H1 (cell line): ENCODE measurements at regions not wholly inside any gene's neighbourhood (a gene's known extent, or its start where the extent isn't known, plus 50 kb on each side); places are given as distances from the start of the nearest gene placed in this dataset.

Experiments
- CTCF ChIA-PET: fragments of 300-600 bp; sonication (Branson Sonifier 250); formaldehyde crosslinking; loops from one replicate; lab custom pipeline; 2021; ENCODE audit not compliant: partially characterized antibody; lab: Charles Lee
- POLR2A ChIA-PET: fragments of 300-600 bp; sonication (Branson Sonifier 250); formaldehyde crosslinking; loops from one replicate; lab custom pipeline; 2021; ENCODE audit warnings: inconsistent platforms; ENCODE audit not compliant: partially characterized antibody; lab: Charles Lee
- DNase-seq, 2 experiments: peaks; one replicate each; pipeline versions ENCODE4 v3.0.0 to v3.0.0-alpha.2; 2010 to 2022; ENCODE audit warnings: low spot score in 2 of 2, low read depth in 1 of 2, mixed read lengths in 1 of 2
- FAIRE-seq: peaks from 2 replicates; lab custom pipeline; 2011; peaks lifted over from hg19 to GRCh38; lab: Jason Lieb, UNC
- H2AFZ ChIP-seq: 2 replicates; pipeline ENCODE4 v1.8.1; 2012; ENCODE audit warnings: low read length, inconsistent platforms
- H2AK5ac ChIP-seq: 2 replicates; pipeline ENCODE4 v1.6.1; 2013; ENCODE audit warnings: low read depth, low read length
- H2BK120ac ChIP-seq: replicated peaks from 2 replicates; pipeline ENCODE3; 2013; ENCODE audit warnings: low read depth, low read length, inconsistent platforms
- H2BK12ac ChIP-seq: 2 replicates; pipeline ENCODE4 v1.6.1; 2013; ENCODE audit warnings: low read depth, low read length
- H2BK15ac ChIP-seq: 2 replicates; pipeline ENCODE4 v1.6.1; 2013; ENCODE audit warnings: low read length
- H2BK20ac ChIP-seq: 2 replicates; pipeline ENCODE4 v1.6.1; 2013; ENCODE audit warnings: low read length
- H2BK5ac ChIP-seq: 2 replicates; pipeline ENCODE4 v1.6.1; 2013; ENCODE audit warnings: low read depth, low read length
- H3K14ac ChIP-seq: 2 replicates; pipeline ENCODE4 v1.6.1; 2013; ENCODE audit warnings: inconsistent platforms; ENCODE audit not compliant: insufficient read length
- H3K18ac ChIP-seq: 2 replicates; pipeline ENCODE4 v1.6.1; 2013; ENCODE audit warnings: low read length; ENCODE audit errors: extremely low read depth
- H3K23ac ChIP-seq: 2 replicates; pipeline ENCODE4 v1.6.1; 2013; ENCODE audit warnings: inconsistent platforms; ENCODE audit not compliant: insufficient read length
- H3K23me2 ChIP-seq: 2 replicates; pipeline ENCODE4 v1.6.1; 2013; ENCODE audit warnings: low read depth, low read length
- H3K27ac ChIP-seq: 2 replicates; pipeline ENCODE4 v1.6.1; 2011; ENCODE audit warnings: low read depth, low read length, inconsistent platforms
- H3K27me3 ChIP-seq, 4 experiments: replicated peaks in 1 of 4; 1 replicate in 1 of 4; 2 replicates in 3 of 4; pipeline versions ENCODE4 v1.6.1 to v1.8.1; 2011 to 2013; ENCODE audit warnings: low read length in 3 of 4, mild to moderate bottlenecking in 3 of 4, inconsistent platforms in 2 of 4, mixed read lengths in 2 of 4, moderate library complexity in 1 of 4; ENCODE audit not compliant: control insufficient read depth in 3 of 4, insufficient read depth in 3 of 4; ENCODE audit errors: extremely low read depth in 1 of 4
- H3K36me3 ChIP-seq, 4 experiments: 2 replicates each; pipeline versions ENCODE4 v1.6.1 to v1.8.1; 2011 to 2013; ENCODE audit warnings: mild to moderate bottlenecking in 4 of 4, low read length in 3 of 4, moderate library complexity in 2 of 4, control low read depth in 1 of 4, inconsistent platforms in 1 of 4; ENCODE audit not compliant: insufficient read depth in 4 of 4, control insufficient read depth in 2 of 4
- H3K4ac ChIP-seq: replicated peaks from 2 replicates; pipeline ENCODE3; 2013; ENCODE audit warnings: low read length, low read depth, mixed read lengths, inconsistent platforms; ENCODE audit not compliant: insufficient read length
- H3K4me1 ChIP-seq, 4 experiments: replicated peaks in 1 of 4; 1 replicate in 1 of 4; 2 replicates in 3 of 4; pipeline versions ENCODE4 v1.6.1 to v1.8.1; 2011 to 2013; ENCODE audit warnings: low read length in 3 of 4, inconsistent platforms in 2 of 4, mixed read lengths in 1 of 4; ENCODE audit not compliant: insufficient read depth in 4 of 4, control insufficient read depth in 3 of 4
- H3K4me2 ChIP-seq, 2 experiments: 2 replicates each; pipeline versions ENCODE4 v1.6.1 to v1.8.1; 2011 to 2013; ENCODE audit warnings: low read depth in 2 of 2, low read length in 2 of 2, control low read depth in 1 of 2, inconsistent platforms in 1 of 2, mild to moderate bottlenecking in 1 of 2; ENCODE audit not compliant: insufficient read depth in 1 of 2
- H3K4me3 ChIP-seq, 4 experiments: fragments of 200-600, 300-600 bp in 1 of 4; sonication (generic), shearing (Covaris generic), sonication (Bioruptor Twin) in 1 of 4; 2 replicates each; pipeline versions ENCODE4 v1.5.1 to v1.8.1; 2011 to 2016; ENCODE audit warnings: low read length in 4 of 4, low read depth in 3 of 4, control low read depth in 2 of 4, inconsistent platforms in 2 of 4, mild to moderate bottlenecking in 2 of 4, mixed read lengths in 1 of 4, moderate library complexity in 1 of 4; ENCODE audit not compliant: insufficient read depth in 2 of 4; ENCODE audit errors: extremely low read depth in 1 of 4
- H3K56ac ChIP-seq: replicated peaks from 2 replicates; pipeline ENCODE3; 2013; ENCODE audit warnings: low read depth, mild to moderate bottlenecking, mixed read lengths, low read length, inconsistent platforms; ENCODE audit not compliant: insufficient read length
- H3K79me1 ChIP-seq: 2 replicates; pipeline ENCODE4 v1.6.1; 2013; ENCODE audit warnings: low read depth, low read length, control low read depth
- H3K79me2 ChIP-seq, 2 experiments: 2 replicates each; pipeline versions ENCODE4 v1.6.1 to v1.8.1; 2012 to 2013; ENCODE audit warnings: low read length in 2 of 2, mild to moderate bottlenecking in 2 of 2, inconsistent platforms in 1 of 2; ENCODE audit not compliant: insufficient read depth in 2 of 2, control insufficient read depth in 1 of 2
- H3K9ac ChIP-seq, 4 experiments: replicated peaks in 1 of 4; 1 replicate in 1 of 4; 2 replicates in 3 of 4; pipeline versions ENCODE4 v1.6.1 to v1.8.1; 2011 to 2013; ENCODE audit warnings: low read depth in 3 of 4, low read length in 3 of 4, control low read depth in 2 of 4, mild to moderate bottlenecking in 2 of 4, moderate library complexity in 2 of 4, inconsistent platforms in 1 of 4; ENCODE audit errors: extremely low read depth in 1 of 4
- H3K9me3 ChIP-seq, 2 experiments: 2 replicates each; pipeline versions ENCODE4 v1.6.1 to v1.8.1; 2012 to 2013; ENCODE audit warnings: mild to moderate bottlenecking in 2 of 2, moderate library complexity in 2 of 2, control low read depth in 1 of 2, inconsistent platforms in 1 of 2, low read depth in 1 of 2, low read length in 1 of 2, mixed read lengths in 1 of 2; ENCODE audit not compliant: insufficient read depth in 2 of 2
- H4K20me1 ChIP-seq, 2 experiments: replicated peaks in 1 of 2; 2 replicates each; pipeline versions ENCODE3 to v1.8.1; 2011 to 2013; ENCODE audit warnings: inconsistent platforms in 2 of 2, low read length in 2 of 2, mild to moderate bottlenecking in 1 of 2; ENCODE audit not compliant: insufficient read depth in 2 of 2, control insufficient read depth in 1 of 2
- H4K5ac ChIP-seq: 2 replicates; pipeline ENCODE4 v1.6.1; 2013; ENCODE audit warnings: low read length, low read depth, mixed read lengths, inconsistent platforms; ENCODE audit not compliant: insufficient read length
- H4K8ac ChIP-seq: 2 replicates; pipeline ENCODE4 v1.8.0; 2013; ENCODE audit warnings: mild to moderate bottlenecking, moderate library complexity, low read length, inconsistent platforms; ENCODE audit not compliant: insufficient read depth; ENCODE audit errors: extremely low read depth
- H4K91ac ChIP-seq: replicated peaks from 2 replicates; pipeline ENCODE3; 2013; ENCODE audit warnings: low read length, mixed read lengths, inconsistent platforms; ENCODE audit not compliant: insufficient read length
- CBX8 ChIP-seq: fragments of 300-800, 300-1000 bp; sonication (generic); IDR thresholded peaks from 2 replicates; pipeline ENCODE4 v1.7.1; 2016; ENCODE audit warnings: low read depth, low read length, borderline replicate concordance
- CHD1 ChIP-seq: IDR thresholded peaks from 2 replicates; pipeline ENCODE4 v1.6.1; 2012; ENCODE audit warnings: low read depth, low read length, improper control_type of control experiment
- CHD2 ChIP-seq: IDR thresholded peaks from 2 replicates; pipeline ENCODE4 v1.6.1; 2012; ENCODE audit warnings: low read length, improper control_type of control experiment
- E2F6 ChIP-seq: IDR thresholded peaks from 2 replicates; pipeline ENCODE4 v1.6.1; 2012; ENCODE audit warnings: inconsistent platforms
- JUN ChIP-seq: IDR thresholded peaks from 2 replicates; pipeline ENCODE4 v1.6.1; 2011; ENCODE audit warnings: low read depth, mild to moderate bottlenecking, improper control_type of control experiment, low read length
- KDM1A ChIP-seq: fragments of 200-600, 300-600 bp; sonication (generic); IDR thresholded peaks from 2 replicates; pipeline ENCODE4 v1.7.1; 2016; ENCODE audit warnings: mild to moderate bottlenecking, low read length, borderline replicate concordance
- KDM4A ChIP-seq: IDR thresholded peaks from one replicate; pipeline ENCODE4 v1.7.1; 2012; ENCODE audit warnings: low read depth, mild to moderate bottlenecking, moderate library complexity, low read length, inconsistent platforms; ENCODE audit not compliant: severe bottlenecking
- KDM5A ChIP-seq: fragments of 200-600 bp; IDR thresholded peaks from 2 replicates; pipeline ENCODE4 v1.7.1; 2012; ENCODE audit warnings: mild to moderate bottlenecking, low read length, inconsistent platforms, mixed read lengths
- RFX5 ChIP-seq: IDR thresholded peaks from 2 replicates; pipeline ENCODE4 v1.6.1; 2011; ENCODE audit warnings: low read depth, low read length, improper control_type of control experiment, borderline replicate concordance
- SAP30 ChIP-seq: fragments of 300-600 bp; sonication (generic); IDR thresholded peaks from 2 replicates; pipeline ENCODE4 v1.7.1; 2012; ENCODE audit warnings: low read length, moderate library complexity, mild to moderate bottlenecking, inconsistent platforms; ENCODE audit not compliant: insufficient read depth, insufficient replicate concordance
- SP4 ChIP-seq: IDR thresholded peaks from 2 replicates; pipeline ENCODE4 v1.6.1; 2012; ENCODE audit warnings: low read length, inconsistent platforms

- Histone ChIP-seq H3K56ac (no peak overlapping the region), H3K14ac (no peak overlapping the region), H3K9ac (no peak overlapping the region), H2BK120ac (no peak overlapping the region), H2BK12ac (no peak overlapping the region), H3K27ac (no peak overlapping the region), H3K23ac (no peak overlapping the region), H3K4me3 (no peak overlapping the region), H4K8ac (no peak overlapping the region), H3K4me1 (no peaks in the 10 kb centered on the region; a peak in 1 of 7 replicates), H3K9me3 (no peaks in the 10 kb centered on the region), H3K4ac (no peak overlapping the region), H2AFZ (no peak overlapping the region), H3K27me3 (no peaks in the 10 kb centered on the region), H2AK5ac (no peak overlapping the region), H2BK5ac (no peak overlapping the region), H3K4me2 (no peak overlapping the region), H3K36me3 (no peaks in the 10 kb centered on the region), H3K18ac (no peak overlapping the region), H3K79me2 (no peaks in the 10 kb centered on the region), H4K20me1 (no peaks in the 10 kb centered on the region), H3K79me1 (no peaks in the 10 kb centered on the region), H2BK20ac (no peak overlapping the region), H2BK15ac (no peak overlapping the region), H4K91ac (no peak overlapping the region), H4K5ac (no peak overlapping the region), H3K23me2 (no peaks in the 10 kb centered on the region)
- TF ChIP-seq KDM1A = no peak
- TF ChIP-seq SP4 = no peak
- TF ChIP-seq SAP30 = no peak
- TF ChIP-seq KDM4A = no peak
- TF ChIP-seq CHD2 = no peak
- TF ChIP-seq JUN = no peak
- no peak for TF ChIP-seq E2F6
- no peak for TF ChIP-seq CHD1
- no peak for TF ChIP-seq RFX5
- no peak for TF ChIP-seq CBX8
- no peak for TF ChIP-seq KDM5A
- CTCF ChIA-PET = no interaction called here
- FAIRE-seq = no peak
- DNase-seq = no peak
- POLR2A ChIA-PET = no interaction called here
Measured at GRCh38 chr12:17572250-17572649, 517.7 kb downstream of the RERGL start.
